ENCODE measurements at regions not wholly inside any gene's neighbourhood (a gene's known extent, or its start where the extent isn't known, plus 50 kb on each side); places are given as distances from the start of the nearest gene placed in this dataset.

GRCh38 chr4:188867796-188868195, 728.6 kb downstream of the TRIML1 start:
- DNase-seq, result no peak

- DNase-seq, result no peak
Measured at GRCh38 chr4:188869581-188869980, 730.3 kb downstream of the TRIML1 start.

- DNase-seq, result no peak
Measured at GRCh38 chr4:188872809-188873208, 733.6 kb downstream of the TRIML1 start.

- no peak for DNase-seq
Measured at GRCh38 chr4:188876881-188877280, 737.6 kb downstream of the TRIML1 start.

GRCh38 chr4:188879598-188879997, 740.4 kb downstream of the TRIML1 start:
- no peak for DNase-seq

- no peak for DNase-seq
Measured at GRCh38 chr4:188887905-188888304, 748.7 kb downstream of the TRIML1 start.

- no peak for DNase-seq
Measured at GRCh38 chr4:188892837-188893236, 753.6 kb downstream of the TRIML1 start.

GRCh38 chr4:188903986-188904385, 764.7 kb downstream of the TRIML1 start:
- DNase-seq, result no peak

- DNase-seq, result no peak
Measured at GRCh38 chr4:188904617-188905016, 765.4 kb downstream of the TRIML1 start.

GRCh38 chr4:188905248-188905647, 766.0 kb downstream of the TRIML1 start:
- no peak for DNase-seq

- no peak for DNase-seq
Measured at GRCh38 chr4:188911199-188911598, 772.0 kb downstream of the TRIML1 start.

GRCh38 chr4:188911707-188912106, 772.5 kb downstream of the TRIML1 start:
- no peak for DNase-seq

GRCh38 chr4:188915175-188915574, 775.9 kb downstream of the TRIML1 start:
- DNase-seq, result no peak

- no peak for DNase-seq
Measured at GRCh38 chr4:188918787-188919186, 779.5 kb downstream of the TRIML1 start.

- DNase-seq, result no peak
Measured at GRCh38 chr4:188930822-188931221, 791.6 kb downstream of the TRIML1 start.

GRCh38 chr4:188934320-188934962, 795.2 kb downstream of the TRIML1 start:
- DNase-seq, result no peak

GRCh38 chr4:188941524-188942119, 802.4 kb downstream of the TRIML1 start:
- no peak for DNase-seq

GRCh38 chr4:188942606-188943005, 803.4 kb downstream of the TRIML1 start:
- no peak for DNase-seq

- DNase-seq, result no peak
Measured at GRCh38 chr4:188949596-188949995, 810.4 kb downstream of the TRIML1 start.

GRCh38 chr4:188955066-188955465, 815.8 kb downstream of the TRIML1 start:
- DNase-seq, result no peak

GRCh38 chr4:188956566-188956965, 817.3 kb downstream of the TRIML1 start:
- DNase-seq, result no peak

- no peak for DNase-seq
Measured at GRCh38 chr4:188958346-188958745, 819.1 kb downstream of the TRIML1 start.

GRCh38 chr4:188959424-188959823, 820.2 kb downstream of the TRIML1 start:
- DNase-seq, result no peak

- DNase-seq, result no peak
Measured at GRCh38 chr4:188960411-188961093, 821.3 kb downstream of the TRIML1 start.
